VCaP (cell line): ENCODE measurements at regions not wholly inside any gene's neighbourhood (a gene's known extent, or its start where the extent isn't known, plus 50 kb on each side); places are given as distances from the start of the nearest gene placed in this dataset.

Source experiments
- H3K27ac ChIP-seq: fragments of 450-650 bp; 2 replicates; pipeline ENCODE4 v1.5.1; 2017
- TF ChIP-seq, protein P1 (sequence below): fragments of 450-650 bp; conservative IDR thresholded peaks from 2 replicates; pipeline ENCODE4 v1.5.1; 2017; ENCODE audit warnings: mild to moderate bottlenecking, moderate library complexity

DNA sequence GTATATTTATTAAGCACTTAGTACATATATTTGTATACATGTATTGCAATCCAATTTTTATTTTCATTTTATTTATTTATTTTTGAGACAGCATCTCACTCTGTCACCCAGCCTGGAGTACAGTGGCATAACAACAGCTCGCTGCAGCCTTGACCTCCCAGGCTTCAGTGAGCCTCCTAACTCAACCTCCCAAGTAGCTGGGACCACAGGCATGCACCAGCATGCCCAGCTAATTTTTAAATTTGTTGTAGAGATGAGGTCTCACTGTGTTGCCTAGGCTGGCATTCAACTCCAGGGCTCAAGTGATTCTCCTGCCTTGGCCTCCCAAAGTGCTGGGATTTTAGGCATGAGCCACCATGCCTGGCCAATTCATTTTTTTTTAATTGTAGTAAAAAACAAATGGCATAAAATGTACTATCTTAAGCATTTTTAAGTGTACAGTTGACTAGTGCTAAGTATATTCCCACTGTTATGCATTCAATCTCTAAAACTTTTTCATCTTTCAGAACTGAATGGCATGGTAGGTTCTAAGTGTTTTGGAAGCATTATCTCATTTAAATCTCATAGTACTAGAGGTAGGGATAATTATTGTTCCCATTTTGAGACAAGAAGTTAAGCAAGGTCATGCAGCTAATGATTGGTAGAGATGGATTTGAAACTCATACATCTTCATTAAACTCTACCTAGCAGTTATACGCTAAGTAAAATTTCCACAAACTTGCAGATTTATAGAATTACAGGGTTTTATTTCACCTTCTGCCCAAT is 264.0 kb upstream of the NFE2L3 start:
- TF ChIP-seq, protein P1, sequence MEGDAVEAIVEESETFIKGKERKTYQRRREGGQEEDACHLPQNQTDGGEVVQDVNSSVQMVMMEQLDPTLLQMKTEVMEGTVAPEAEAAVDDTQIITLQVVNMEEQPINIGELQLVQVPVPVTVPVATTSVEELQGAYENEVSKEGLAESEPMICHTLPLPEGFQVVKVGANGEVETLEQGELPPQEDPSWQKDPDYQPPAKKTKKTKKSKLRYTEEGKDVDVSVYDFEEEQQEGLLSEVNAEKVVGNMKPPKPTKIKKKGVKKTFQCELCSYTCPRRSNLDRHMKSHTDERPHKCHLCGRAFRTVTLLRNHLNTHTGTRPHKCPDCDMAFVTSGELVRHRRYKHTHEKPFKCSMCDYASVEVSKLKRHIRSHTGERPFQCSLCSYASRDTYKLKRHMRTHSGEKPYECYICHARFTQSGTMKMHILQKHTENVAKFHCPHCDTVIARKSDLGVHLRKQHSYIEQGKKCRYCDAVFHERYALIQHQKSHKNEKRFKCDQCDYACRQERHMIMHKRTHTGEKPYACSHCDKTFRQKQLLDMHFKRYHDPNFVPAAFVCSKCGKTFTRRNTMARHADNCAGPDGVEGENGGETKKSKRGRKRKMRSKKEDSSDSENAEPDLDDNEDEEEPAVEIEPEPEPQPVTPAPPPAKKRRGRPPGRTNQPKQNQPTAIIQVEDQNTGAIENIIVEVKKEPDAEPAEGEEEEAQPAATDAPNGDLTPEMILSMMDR = no peak
- no peak overlapping the region for H3K27ac ChIP-seq

DNA sequence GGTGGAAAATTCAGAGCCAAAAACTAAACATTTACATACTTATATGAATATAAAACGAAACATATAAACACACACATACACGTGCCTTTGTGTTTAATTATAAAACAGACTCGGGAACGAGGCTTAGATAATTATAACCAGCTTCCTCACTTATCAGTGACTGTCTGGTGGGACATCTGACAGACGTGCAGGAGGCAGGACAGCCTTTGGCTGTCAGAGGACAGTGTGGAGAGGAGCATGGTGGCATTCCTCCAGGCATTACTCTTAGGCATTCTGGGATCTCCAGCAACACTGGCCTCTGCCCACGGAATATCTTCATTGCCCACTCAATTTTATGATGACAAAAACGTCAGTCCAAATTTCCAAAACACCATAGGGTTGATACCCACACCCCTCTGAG is 262.2 kb upstream of the NFE2L3 start:
- TF ChIP-seq, protein P1 = no peak
- H3K27ac ChIP-seq = no peak overlapping the region

DNA sequence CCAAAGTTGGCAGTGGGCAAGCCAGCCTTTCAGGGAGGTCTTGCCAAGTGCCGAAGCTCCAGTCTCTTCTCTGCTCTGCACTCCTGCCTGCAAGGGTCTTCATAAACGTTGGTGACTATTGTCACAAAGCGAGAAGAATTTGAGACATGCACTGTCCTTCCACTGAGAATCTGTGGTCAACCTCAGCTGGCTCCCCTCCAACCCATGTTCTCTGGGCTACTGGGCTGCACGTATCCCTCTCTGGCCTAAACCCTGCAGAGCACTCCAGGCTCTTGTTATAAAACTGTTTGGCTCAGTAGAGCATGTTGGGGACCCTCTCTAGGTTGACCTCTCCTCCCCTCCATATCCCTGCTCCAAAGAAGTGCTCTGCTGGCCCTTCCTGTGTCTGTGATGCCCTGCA is 260.4 kb upstream of the NFE2L3 start:
- TF ChIP-seq, protein P1 = no peak
- H3K27ac ChIP-seq = no peak overlapping the region

DNA sequence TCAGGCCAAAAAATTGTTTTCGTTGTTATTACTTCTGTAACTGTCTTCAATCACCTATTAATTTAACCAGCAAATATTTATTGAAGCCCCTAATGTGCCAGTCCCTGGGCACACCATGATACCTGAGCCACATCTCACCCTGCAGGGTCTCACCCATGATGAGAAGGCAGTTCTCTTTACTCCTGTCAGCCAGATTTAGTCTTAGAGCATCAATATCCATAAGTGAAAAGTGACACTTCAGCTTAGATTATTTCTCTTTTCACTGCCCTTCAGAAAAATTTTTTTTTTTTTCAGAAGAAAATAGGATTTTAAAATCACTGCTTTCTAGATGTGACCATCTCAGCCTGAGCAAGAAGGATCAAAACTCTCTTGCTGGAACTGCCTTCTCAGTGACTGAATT is 258.6 kb upstream of the NFE2L3 start:
- TF ChIP-seq, protein P1 = no peak
- H3K27ac ChIP-seq = peak overlapping the region; percentile 69

DNA sequence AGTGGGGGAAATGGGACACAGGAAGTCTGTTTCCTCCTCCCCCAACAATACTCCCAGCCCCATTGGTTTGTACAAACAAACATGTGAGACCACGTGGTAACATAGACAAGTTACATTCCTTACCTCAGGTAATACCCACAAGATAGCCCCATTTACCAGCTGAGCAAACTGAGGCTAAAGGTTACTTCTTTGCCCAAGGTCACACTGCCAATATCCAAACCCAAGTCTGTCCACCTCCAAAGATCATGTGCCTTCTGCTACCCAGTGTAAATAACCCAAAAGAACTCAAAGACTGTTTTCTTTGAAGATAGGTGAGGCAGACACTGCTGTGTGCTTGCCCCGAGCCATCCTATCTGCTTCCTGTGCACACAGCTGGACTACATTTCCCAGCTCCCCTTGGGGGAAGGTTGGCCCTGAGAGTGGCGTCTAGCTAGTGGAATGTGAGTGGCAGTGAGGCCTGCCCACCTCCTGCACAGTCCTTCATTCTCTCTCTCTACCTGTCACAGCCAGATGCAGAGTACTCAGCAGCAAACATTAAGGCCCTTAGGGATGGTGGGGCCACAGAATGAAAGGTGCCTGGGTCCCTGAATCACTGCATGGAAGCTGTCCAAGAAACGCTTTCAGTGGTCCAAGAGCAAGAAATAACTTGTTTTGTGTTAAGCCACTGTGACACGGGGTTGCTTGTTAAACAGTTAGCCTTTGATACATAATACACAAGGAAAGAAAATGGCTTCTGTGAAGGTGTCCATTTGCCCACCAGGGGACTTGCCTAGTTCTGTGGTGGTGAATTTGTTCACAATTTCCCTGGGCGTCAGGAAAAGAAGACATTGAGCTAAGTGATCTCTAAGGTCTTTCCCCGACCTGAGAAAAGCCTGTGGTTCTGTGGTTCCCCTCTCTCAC is 257.7 kb upstream of the NFE2L3 start:
- TF ChIP-seq, protein P1 = no peak
- H3K27ac ChIP-seq = peak overlapping the region; percentile 69; the same call in 1 of the 2 replicates

DNA sequence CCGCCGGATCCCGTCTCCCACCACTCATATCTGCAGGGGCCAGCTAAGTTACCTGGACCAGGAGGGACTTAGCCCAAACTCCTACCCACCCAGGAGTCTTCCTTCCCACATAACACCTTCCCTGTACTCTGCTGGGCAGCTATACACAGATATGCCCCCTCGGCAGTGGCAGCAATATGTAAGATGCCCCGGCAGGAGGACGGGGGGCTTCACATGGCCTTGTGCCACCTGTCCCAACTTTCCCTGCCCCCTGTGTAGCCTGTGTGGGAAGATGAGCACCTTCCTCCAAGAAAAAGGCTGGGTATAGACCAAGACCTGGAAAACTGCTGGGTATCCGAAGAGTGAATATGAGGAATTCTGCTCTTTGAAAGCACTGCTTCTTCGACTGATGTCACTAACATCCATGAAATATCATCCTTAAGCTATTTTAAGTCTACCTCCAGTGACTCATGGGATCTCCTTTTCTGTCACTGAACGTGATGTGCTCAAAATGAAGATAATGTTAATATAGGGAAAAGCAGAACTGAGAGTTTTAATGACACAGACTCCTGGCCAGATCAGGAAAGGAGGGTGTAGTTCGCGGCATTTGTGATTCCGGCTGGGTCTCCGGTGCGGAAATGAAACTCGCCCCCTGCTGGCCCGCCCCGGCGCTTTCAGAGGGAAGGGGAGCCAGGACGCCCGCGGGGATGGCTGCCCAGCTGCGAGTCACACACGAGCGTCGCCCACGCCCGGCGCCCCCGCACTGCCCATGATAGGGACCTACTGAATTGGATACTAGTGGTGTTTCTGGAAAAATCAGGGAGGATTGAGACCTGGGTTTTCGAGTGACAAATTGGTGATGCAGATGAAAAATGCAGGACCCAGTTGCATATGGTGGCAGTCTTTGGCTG is 256.9 kb upstream of the NFE2L3 start:
- TF ChIP-seq, protein P1 = peak; percentile 20
- no peak overlapping the region for H3K27ac ChIP-seq
